DOHH2 (cell line): ENCODE measurements at regions not wholly inside any gene's neighbourhood (a gene's known extent, or its start where the extent isn't known, plus 50 kb on each side); places are given as distances from the start of the nearest gene placed in this dataset.
A peak's percentile ranks its signal among the peaks of the same experiment; 100 is the strongest.

Source experiments
- H3F3A ChIP-seq: fragments of 200-600 bp; sonication (generic), shearing (Covaris generic); 2 replicates; pipeline ENCODE4 v1.6.0; 2016; ENCODE audit warnings: antibody characterized with exemption, mild to moderate bottlenecking; ENCODE audit not compliant: control insufficient read depth, insufficient read depth
- H3K27ac ChIP-seq: fragments of 200-600 bp; sonication (generic); 2 replicates; pipeline ENCODE4 v1.5.1; 2014; ENCODE audit warnings: low read depth, mild to moderate bottlenecking, low read length, moderate library complexity
- H3K27me3 ChIP-seq: fragments of 200-600 bp; sonication (generic); 2 replicates; pipeline ENCODE4 v1.6.1; 2014; ENCODE audit warnings: mild to moderate bottlenecking, low read length, mixed read lengths; ENCODE audit not compliant: control insufficient read depth
- H3K36me3 ChIP-seq: fragments of 200-600 bp; sonication (generic); 2 replicates; pipeline ENCODE4 v1.6.1; 2014; ENCODE audit warnings: mild to moderate bottlenecking, low read length, moderate library complexity, mixed read lengths; ENCODE audit not compliant: control insufficient read depth
- H3K4me1 ChIP-seq: fragments of 200-600 bp; sonication (generic); 2 replicates; pipeline ENCODE4 v1.6.1; 2014; ENCODE audit warnings: mild to moderate bottlenecking, low read length, mixed read lengths; ENCODE audit not compliant: control insufficient read depth
- H3K4me2 ChIP-seq: fragments of 200-600 bp; sonication (generic); 2 replicates; pipeline ENCODE4 v1.6.0; 2014; ENCODE audit warnings: mild to moderate bottlenecking, low read length, moderate library complexity
- H3K4me3 ChIP-seq: fragments of 200-600 bp; sonication (generic); 2 replicates; pipeline ENCODE4 v1.5.1; 2014; ENCODE audit warnings: mild to moderate bottlenecking, low read length, mixed read lengths
- H3K79me2 ChIP-seq: fragments of 200-600 bp; sonication (generic); 2 replicates; pipeline ENCODE4 v1.6.1; 2014; ENCODE audit warnings: mild to moderate bottlenecking, low read length, mixed read lengths; ENCODE audit not compliant: control insufficient read depth
- H3K9me2 ChIP-seq: fragments of 200-600 bp; sonication (generic); replicated peaks from 2 replicates; pipeline ENCODE4 v1.6.1; 2014; ENCODE audit warnings: mild to moderate bottlenecking, low read length, mixed read lengths; ENCODE audit not compliant: control insufficient read depth
- H3K9me3 ChIP-seq: fragments of 200-600 bp; sonication (generic); 2 replicates; pipeline ENCODE4 v1.6.1; 2014; ENCODE audit warnings: antibody characterized with exemption, low read length, mixed read lengths; ENCODE audit not compliant: control insufficient read depth, insufficient read depth
- H4K20me1 ChIP-seq: fragments of 200-600 bp; sonication (generic); 2 replicates; pipeline ENCODE4 v1.6.0; 2014; ENCODE audit warnings: low read depth, mild to moderate bottlenecking, antibody characterized with exemption, low read length, moderate library complexity; ENCODE audit not compliant: control insufficient read depth, insufficient read depth
- CTCF ChIP-seq: fragments of 200-600 bp; sonication (generic); IDR thresholded peaks from one replicate; pipeline ENCODE4 v1.5.1; 2014; ENCODE audit warnings: antibody characterized with exemption, mild to moderate bottlenecking, low read depth, low read length; ENCODE audit not compliant: poor library complexity, severe bottlenecking
- EZH2phosphoT487 ChIP-seq: fragments of 200-600 bp; sonication (generic); IDR thresholded peaks from 2 replicates; pipeline ENCODE4 v1.6.1; 2017; ENCODE audit warnings: borderline replicate concordance, mild to moderate bottlenecking, antibody characterized with exemption, low read length, moderate library complexity, mixed read lengths

GRCh38 chr1:208652296-208653160 is 408.3 kb upstream of the PLXNA2 start:
- Histone ChIP-seq H3K9me2 (no peaks in the 10 kb centered on the region), H3K9me3 (no peaks in the 10 kb centered on the region), H3K27ac (no peak overlapping the region), H3K4me2 (no peak overlapping the region), H3F3A (no peaks in the 10 kb centered on the region), H3K4me3 (no peak overlapping the region), H3K27me3 (no peaks in the 10 kb centered on the region), H4K20me1 (no peaks in the 10 kb centered on the region), H3K79me2 (no peaks in the 10 kb centered on the region), H3K4me1 (no peaks in the 10 kb centered on the region), H3K36me3 (no peaks in the 10 kb centered on the region)
- peak; percentile 80 for TF ChIP-seq CTCF
- no peak for TF ChIP-seq EZH2phosphoT487

GRCh38 chr1:208653426-208653825 is 409.2 kb upstream of the PLXNA2 start:
- Histone ChIP-seq H3K4me2 (no peak overlapping the region), H3K9me3 (no peaks in the 10 kb centered on the region), H3F3A (no peaks in the 10 kb centered on the region), H3K27me3 (no peaks in the 10 kb centered on the region), H3K4me1 (no peaks in the 10 kb centered on the region), H3K4me3 (no peak overlapping the region), H4K20me1 (no peaks in the 10 kb centered on the region), H3K36me3 (no peaks in the 10 kb centered on the region), H3K27ac (no peak overlapping the region), H3K9me2 (no peaks in the 10 kb centered on the region), H3K79me2 (no peaks in the 10 kb centered on the region)
- TF ChIP-seq EZH2phosphoT487 = no peak
- TF ChIP-seq CTCF = no peak

GRCh38 chr1:208654241-208654640 is 410.1 kb upstream of the PLXNA2 start:
- Histone ChIP-seq H3K79me2 (no peaks in the 10 kb centered on the region), H3K9me2 (no peaks in the 10 kb centered on the region), H3K4me1 (no peaks in the 10 kb centered on the region), H3K9me3 (no peaks in the 10 kb centered on the region), H3K27ac (no peak overlapping the region), H3K4me2 (no peak overlapping the region), H3K36me3 (no peaks in the 10 kb centered on the region), H3F3A (no peaks in the 10 kb centered on the region), H4K20me1 (no peaks in the 10 kb centered on the region), H3K27me3 (no peaks in the 10 kb centered on the region), H3K4me3 (no peak overlapping the region)
- TF ChIP-seq CTCF (peak; percentile 62), EZH2phosphoT487 (no peak)
